ENCODE measurements at regions not wholly inside any gene's neighbourhood (a gene's known extent, or its start where the extent isn't known, plus 50 kb on each side); places are given as distances from the start of the nearest gene placed in this dataset.

DNA sequence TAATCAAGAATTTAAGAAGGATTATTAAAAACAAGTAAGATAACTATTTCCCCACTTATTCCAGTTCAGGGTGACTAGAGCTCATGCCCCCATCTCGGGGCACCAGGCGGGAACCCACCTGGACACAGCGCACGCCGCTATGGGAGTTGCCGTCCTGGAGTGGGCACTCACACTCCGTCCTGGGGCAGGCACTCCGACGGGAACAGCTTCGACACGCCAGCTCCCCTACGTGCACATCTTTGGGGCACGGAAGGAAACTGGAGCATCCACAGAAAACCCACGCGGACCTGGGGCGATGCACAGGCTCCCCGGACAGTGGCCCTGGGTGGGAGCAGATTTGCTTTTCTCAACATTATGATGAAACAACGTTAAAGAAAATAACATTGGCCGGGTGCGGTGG is 52.0 kb upstream of the GATA5 start:
- Histone ChIP-seq H3K36me3 (ENCODE audit: control insufficient read depth, insufficient read depth, low read length) (no peaks in the 10 kb centered on the region), H3K4me3 (ENCODE audit: low read length) (no peak overlapping the region), H3K9ac (ENCODE audit: low read length) (no peak overlapping the region), H3K27me3 (ENCODE audit: control insufficient read depth, insufficient read depth, low read length) (peaks cover 57% of the 10 kb centered on the region), H3K4me1 (ENCODE audit: control insufficient read depth, insufficient read depth, low read length) (peaks cover 7% of the 10 kb centered on the region), H3K9me3 (ENCODE audit: control insufficient read depth, low read length) (no peaks in the 10 kb centered on the region)

GRCh38 chr20:62528983-62529891 is 53.4 kb upstream of the GATA5 start:
- Histone ChIP-seq H3K9me3 (ENCODE audit: control insufficient read depth, low read length) (no peaks in the 10 kb centered on the region), H3K4me3 (ENCODE audit: low read length) (no peak overlapping the region), H3K4me1 (ENCODE audit: control insufficient read depth, insufficient read depth, low read length) (peaks cover 7% of the 10 kb centered on the region), H3K36me3 (ENCODE audit: control insufficient read depth, insufficient read depth, low read length) (no peaks in the 10 kb centered on the region), H3K27me3 (ENCODE audit: control insufficient read depth, insufficient read depth, low read length) (peaks cover 43% of the 10 kb centered on the region), H3K9ac (ENCODE audit: low read length) (no peak overlapping the region)

- H3K4me1 ChIP-seq (ENCODE audit: control insufficient read depth, insufficient read depth, low read length): peaks cover 7% of the 10 kb centered on the region
- no peaks in the 10 kb centered on the region for H3K9me3 ChIP-seq (ENCODE audit: control insufficient read depth, low read length)
- H3K4me3 ChIP-seq (ENCODE audit: low read length): no peak overlapping the region
- H3K9ac ChIP-seq (ENCODE audit: low read length): no peak overlapping the region
- H3K27me3 ChIP-seq (ENCODE audit: control insufficient read depth, insufficient read depth, low read length): peaks cover 34% of the 10 kb centered on the region
- no peaks in the 10 kb centered on the region for H3K36me3 ChIP-seq (ENCODE audit: control insufficient read depth, insufficient read depth, low read length)
Measured at GRCh38 chr20:62529896-62530642, 54.3 kb upstream of the GATA5 start.

GRCh38 chr20:62530643-62531032 is 54.8 kb upstream of the GATA5 start:
- peaks cover 29% of the 10 kb centered on the region for H3K27me3 ChIP-seq (ENCODE audit: control insufficient read depth, insufficient read depth, low read length)
- H3K9ac ChIP-seq (ENCODE audit: low read length): no peak overlapping the region
- H3K4me1 ChIP-seq (ENCODE audit: control insufficient read depth, insufficient read depth, low read length): peaks cover 7% of the 10 kb centered on the region
- H3K4me3 ChIP-seq (ENCODE audit: low read length): no peak overlapping the region
- no peaks in the 10 kb centered on the region for H3K36me3 ChIP-seq (ENCODE audit: control insufficient read depth, insufficient read depth, low read length)
- H3K9me3 ChIP-seq (ENCODE audit: control insufficient read depth, low read length): no peaks in the 10 kb centered on the region

GRCh38 chr20:62531046-62531838 is 55.4 kb upstream of the GATA5 start:
- no peaks in the 10 kb centered on the region for H3K9me3 ChIP-seq (ENCODE audit: control insufficient read depth, low read length)
- peaks cover 7% of the 10 kb centered on the region for H3K4me1 ChIP-seq (ENCODE audit: control insufficient read depth, insufficient read depth, low read length)
- H3K4me3 ChIP-seq (ENCODE audit: low read length): no peak overlapping the region
- no peak overlapping the region for H3K9ac ChIP-seq (ENCODE audit: low read length)
- H3K27me3 ChIP-seq (ENCODE audit: control insufficient read depth, insufficient read depth, low read length): peaks cover 23% of the 10 kb centered on the region
- H3K36me3 ChIP-seq (ENCODE audit: control insufficient read depth, insufficient read depth, low read length): no peaks in the 10 kb centered on the region

GRCh38 chr20:62532921-62533320 is 57.1 kb upstream of the GATA5 start:
- Histone ChIP-seq H3K36me3 (ENCODE audit: control insufficient read depth, insufficient read depth, low read length) (no peaks in the 10 kb centered on the region), H3K4me1 (ENCODE audit: control insufficient read depth, insufficient read depth, low read length) (peaks cover 7% of the 10 kb centered on the region), H3K9ac (ENCODE audit: low read length) (no peak overlapping the region), H3K27me3 (ENCODE audit: control insufficient read depth, insufficient read depth, low read length) (peaks cover 24% of the 10 kb centered on the region), H3K9me3 (ENCODE audit: control insufficient read depth, low read length) (no peaks in the 10 kb centered on the region), H3K4me3 (ENCODE audit: low read length) (no peak overlapping the region)

DNA sequence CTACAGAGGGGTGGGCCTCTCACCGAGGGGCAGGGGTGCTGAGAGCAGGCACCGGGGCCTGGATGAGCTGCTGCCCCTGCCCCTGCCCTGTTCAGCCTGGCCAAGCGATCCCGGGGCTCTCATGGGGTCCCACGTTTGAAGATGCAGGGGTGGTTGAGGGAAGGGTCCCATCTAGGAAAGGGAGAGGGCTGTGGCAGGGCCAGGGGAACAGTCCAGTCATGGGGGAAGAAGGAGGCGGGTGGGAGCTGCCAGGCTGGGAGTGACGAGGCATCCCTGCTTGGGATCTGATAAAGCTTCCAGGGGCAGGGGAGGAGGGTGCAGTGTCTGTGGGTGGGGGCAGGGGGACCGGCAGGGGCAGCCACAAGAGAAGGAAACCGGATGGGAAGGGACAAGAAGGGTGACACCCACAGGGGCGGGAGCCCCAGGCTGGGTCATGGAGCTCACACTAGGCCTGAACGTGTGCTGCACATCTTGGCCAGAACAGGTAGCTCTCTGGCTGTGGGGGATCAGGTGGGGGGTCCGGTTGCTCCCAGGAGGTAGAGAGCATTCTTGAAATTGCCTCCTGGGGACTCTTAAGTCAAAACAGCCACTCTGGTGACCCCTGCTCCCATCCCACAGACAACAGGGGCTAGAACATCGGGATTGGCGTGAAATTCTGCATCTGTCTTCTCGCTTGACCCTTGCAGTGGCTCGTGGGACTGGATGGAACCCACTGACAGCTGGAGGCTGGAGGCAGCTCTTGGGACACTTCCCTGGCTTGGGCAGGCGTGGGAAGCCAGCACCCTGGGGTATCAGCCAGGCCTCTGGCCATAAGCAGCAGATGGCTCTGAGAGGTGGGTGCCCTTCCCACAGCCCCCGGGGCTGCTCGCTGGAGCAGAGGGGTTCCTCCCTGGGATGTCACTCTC is 58.0 kb upstream of the GATA5 start:
- Histone ChIP-seq H3K27me3 (ENCODE audit: control insufficient read depth, insufficient read depth, low read length) (peaks cover 24% of the 10 kb centered on the region), H3K9me3 (ENCODE audit: control insufficient read depth, low read length) (no peaks in the 10 kb centered on the region), H3K4me1 (ENCODE audit: control insufficient read depth, insufficient read depth, low read length) (peaks cover 7% of the 10 kb centered on the region), H3K36me3 (ENCODE audit: control insufficient read depth, insufficient read depth, low read length) (no peaks in the 10 kb centered on the region), H3K9ac (ENCODE audit: low read length) (no peak overlapping the region), H3K4me3 (ENCODE audit: low read length) (no peak overlapping the region)

DNA sequence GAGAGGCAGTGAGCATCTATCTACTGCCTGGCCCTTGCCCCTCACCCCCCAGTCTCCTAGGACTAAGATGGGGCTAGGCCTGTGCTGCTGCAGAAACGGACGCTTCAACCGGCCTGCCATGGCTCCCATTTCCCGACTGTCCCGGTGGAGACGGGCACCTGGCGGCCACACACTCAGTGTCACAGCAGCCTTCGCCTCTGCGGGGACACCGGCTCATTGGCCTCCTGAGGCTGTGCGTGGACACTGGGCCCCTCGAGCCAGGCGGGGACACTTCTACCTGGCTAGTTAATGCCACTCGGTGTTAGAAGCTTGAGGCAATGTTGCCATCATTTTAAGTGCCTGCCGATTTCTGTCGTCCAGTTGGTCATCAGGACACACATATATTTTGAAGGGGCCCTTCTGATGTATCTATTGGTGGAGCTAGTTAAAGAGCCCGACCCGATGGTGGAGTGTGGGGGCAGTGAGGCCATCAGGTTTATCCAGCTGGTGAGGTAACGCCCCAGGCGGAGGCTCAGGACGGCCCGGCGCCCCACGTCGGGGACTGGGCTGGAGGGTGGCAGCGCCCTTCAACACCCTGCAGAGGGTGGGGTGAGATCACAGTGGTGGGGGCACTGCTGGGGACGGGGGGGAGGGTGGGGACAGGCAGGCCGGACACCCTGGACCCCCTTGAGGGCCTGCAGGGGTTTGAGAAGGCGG is 58.9 kb upstream of the GATA5 start:
- no peak overlapping the region for H3K9ac ChIP-seq (ENCODE audit: low read length)
- peaks cover 25% of the 10 kb centered on the region for H3K27me3 ChIP-seq (ENCODE audit: control insufficient read depth, insufficient read depth, low read length)
- no peaks in the 10 kb centered on the region for H3K36me3 ChIP-seq (ENCODE audit: control insufficient read depth, insufficient read depth, low read length)
- peaks cover 7% of the 10 kb centered on the region for H3K4me1 ChIP-seq (ENCODE audit: control insufficient read depth, insufficient read depth, low read length)
- H3K4me3 ChIP-seq (ENCODE audit: low read length): no peak overlapping the region
- H3K9me3 ChIP-seq (ENCODE audit: control insufficient read depth, low read length): no peaks in the 10 kb centered on the region

DNA sequence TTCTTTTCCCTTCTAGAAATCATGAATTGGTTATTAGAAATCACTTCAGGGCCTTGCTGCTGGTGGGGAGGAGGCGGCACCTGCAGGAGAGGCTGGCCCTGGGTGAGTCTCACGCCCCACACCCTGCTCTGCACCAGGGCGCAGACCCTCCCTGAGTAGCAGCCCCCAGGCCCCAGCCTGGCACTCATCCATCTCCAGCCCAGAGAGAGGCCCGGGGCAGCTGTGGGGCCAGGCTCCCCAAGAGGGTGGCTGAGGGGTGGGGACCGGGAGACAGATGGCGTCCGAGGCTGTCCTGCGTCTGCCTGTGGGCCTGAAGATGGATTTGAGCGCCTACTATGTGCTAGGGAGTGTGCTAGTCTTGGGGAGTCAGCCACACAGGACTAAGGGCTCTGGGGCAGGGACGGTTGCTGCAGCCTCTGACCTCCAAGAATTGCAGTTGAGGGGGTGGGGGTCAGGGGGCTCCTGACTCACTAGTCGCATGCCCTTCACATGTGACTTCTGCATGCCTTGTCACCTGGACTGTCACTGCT is 59.6 kb upstream of the GATA5 start:
- Histone ChIP-seq H3K4me1 (ENCODE audit: control insufficient read depth, insufficient read depth, low read length) (peaks cover 7% of the 10 kb centered on the region), H3K9me3 (ENCODE audit: control insufficient read depth, low read length) (no peaks in the 10 kb centered on the region), H3K27me3 (ENCODE audit: control insufficient read depth, insufficient read depth, low read length) (peaks cover 30% of the 10 kb centered on the region), H3K36me3 (ENCODE audit: control insufficient read depth, insufficient read depth, low read length) (no peaks in the 10 kb centered on the region), H3K4me3 (ENCODE audit: low read length) (no peak overlapping the region), H3K9ac (ENCODE audit: low read length) (no peak overlapping the region)

GRCh38 chr20:62535964-62536363 is 60.2 kb upstream of the GATA5 start:
- Histone ChIP-seq H3K4me3 (ENCODE audit: low read length) (no peak overlapping the region), H3K4me1 (ENCODE audit: control insufficient read depth, insufficient read depth, low read length) (peaks cover 6% of the 10 kb centered on the region), H3K36me3 (ENCODE audit: control insufficient read depth, insufficient read depth, low read length) (no peaks in the 10 kb centered on the region), H3K9ac (ENCODE audit: low read length) (no peak overlapping the region), H3K27me3 (ENCODE audit: control insufficient read depth, insufficient read depth, low read length) (peaks cover 28% of the 10 kb centered on the region), H3K9me3 (ENCODE audit: control insufficient read depth, low read length) (no peaks in the 10 kb centered on the region)

Measured in mucosa of stomach (tissue), 1 donor.